ENCODE measurements at regions not wholly inside any gene's neighbourhood (a gene's known extent, or its start where the extent isn't known, plus 50 kb on each side); places are given as distances from the start of the nearest gene placed in this dataset.
"Not testable (repeated sequence)": the region's sequence is repeated elsewhere in the genome, so short reads cannot be mapped to it uniquely, and the experiment has no call there.

DNA sequence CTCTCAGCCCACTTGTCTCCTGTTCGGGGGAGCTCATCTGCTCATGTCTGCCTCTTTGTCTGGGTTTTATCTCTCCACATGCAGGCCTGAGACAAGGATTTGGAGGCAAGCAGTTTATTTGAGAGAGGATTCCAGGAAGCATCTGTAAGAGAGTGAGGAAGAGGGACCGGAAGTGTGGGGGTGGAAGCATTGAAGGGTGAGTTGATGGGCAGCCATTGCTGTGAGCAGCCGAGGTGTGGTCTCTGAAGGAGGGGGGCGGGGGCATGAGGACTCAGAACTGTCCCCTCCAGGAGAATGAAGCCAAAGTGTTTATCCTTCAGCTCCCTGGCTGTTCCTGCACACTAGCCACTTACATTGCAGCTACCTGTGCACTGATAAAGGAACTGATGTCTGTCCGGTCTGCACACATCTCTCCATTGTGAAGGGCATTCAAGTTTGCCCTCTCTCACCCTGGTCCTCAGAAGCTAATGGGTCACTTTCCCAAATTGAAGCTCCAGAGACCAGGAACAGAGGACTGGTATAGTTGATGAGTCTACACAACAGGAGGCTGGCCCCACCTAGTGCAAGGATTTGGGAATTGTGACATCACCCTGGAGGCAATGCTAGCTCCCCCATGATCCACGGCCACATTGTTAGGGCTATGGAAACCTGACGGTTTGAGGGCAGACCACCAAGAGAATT is 100.5 kb upstream of the FOXA2 start:
- Mint-ChIP-seq H3K9me3 (peaks cover 0 to 1% (median 0%) of the 10 kb centered on the region in 3 donors), H3K4me3 (peak overlapping the region in 1 of 4 donors; percentile 76), H3K36me3 (no peaks in the 10 kb centered on the region), H3K27me3 (peaks cover 9% of the 10 kb centered on the region), H3K27ac (peak overlapping the region in 1 of 3 donors; percentile 88), H3K4me1 (peaks cover 2 to 7% (median 3%) of the 10 kb centered on the region in 3 donors)

DNA sequence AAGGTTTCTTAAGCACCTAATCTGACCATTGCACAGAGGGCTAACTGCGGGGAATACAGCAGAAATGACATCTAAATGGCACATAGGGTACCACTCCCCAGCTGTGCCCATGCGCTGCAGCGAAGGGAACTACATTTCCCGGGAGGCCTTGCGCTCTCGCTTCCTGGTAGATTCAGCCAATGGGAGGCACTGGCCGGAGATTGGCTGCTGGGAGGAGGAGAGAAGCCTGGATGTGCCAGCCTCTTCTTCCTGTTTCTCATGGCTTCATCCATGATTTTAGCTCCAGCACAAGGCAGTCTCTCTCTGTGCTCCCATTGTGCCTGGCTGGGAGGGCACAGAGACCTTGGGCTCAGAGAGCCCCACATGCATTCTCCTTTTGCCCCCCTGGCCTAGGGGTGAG is 101.7 kb upstream of the FOXA2 start:
- H3K4me3 Mint-ChIP-seq = no peak overlapping the region
- H3K36me3 Mint-ChIP-seq = no peaks in the 10 kb centered on the region
- H3K4me1 Mint-ChIP-seq = peaks cover 2 to 7% (median 3%) of the 10 kb centered on the region in 3 donors
- H3K27ac Mint-ChIP-seq = peak overlapping the region in 1 of 3 donors; percentile 59
- peaks cover 9% of the 10 kb centered on the region for H3K27me3 Mint-ChIP-seq
- H3K9me3 Mint-ChIP-seq = peaks cover 0 to 1% (median 0%) of the 10 kb centered on the region in 3 donors

DNA sequence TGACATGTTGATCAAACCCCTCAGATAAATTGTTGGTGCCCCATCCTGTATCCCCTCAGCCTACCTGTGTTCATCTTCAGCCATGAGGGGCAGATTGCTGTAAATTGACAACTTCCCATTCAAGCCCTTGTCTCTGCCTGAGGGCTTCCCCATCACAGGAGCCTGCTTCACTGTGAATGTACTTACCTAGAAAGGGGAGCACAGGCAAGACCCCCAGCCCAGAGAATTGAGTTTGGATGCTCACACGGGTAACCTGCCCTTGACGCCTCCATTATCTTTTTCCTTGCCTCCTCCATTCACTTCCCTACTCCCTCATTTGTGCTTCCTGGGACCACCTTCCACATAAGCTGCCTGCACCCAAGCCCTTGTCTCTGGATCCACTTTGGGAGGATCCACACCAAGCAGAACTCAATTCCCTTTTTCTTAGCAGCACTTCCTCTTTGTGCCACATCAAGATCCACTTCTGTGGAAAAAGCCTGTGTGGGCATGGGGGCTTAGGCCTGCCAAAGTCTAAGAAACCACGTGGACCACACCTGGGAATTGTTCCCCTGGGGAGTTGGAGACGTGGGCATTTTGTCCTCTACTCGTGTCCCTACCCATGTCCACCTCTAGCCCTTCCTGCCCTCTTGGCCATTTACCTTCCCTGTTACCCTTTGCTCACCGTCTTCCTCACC is 103.4 kb upstream of the FOXA2 start:
- Mint-ChIP-seq H3K9me3 (peaks cover 0 to 1% (median 0%) of the 10 kb centered on the region in 3 donors), H3K27ac (no peak overlapping the region), H3K36me3 (no peaks in the 10 kb centered on the region), H3K27me3 (peaks cover 10% of the 10 kb centered on the region), H3K4me3 (no peak overlapping the region), H3K4me1 (peaks cover 2 to 7% (median 3%) of the 10 kb centered on the region in 3 donors)

DNA sequence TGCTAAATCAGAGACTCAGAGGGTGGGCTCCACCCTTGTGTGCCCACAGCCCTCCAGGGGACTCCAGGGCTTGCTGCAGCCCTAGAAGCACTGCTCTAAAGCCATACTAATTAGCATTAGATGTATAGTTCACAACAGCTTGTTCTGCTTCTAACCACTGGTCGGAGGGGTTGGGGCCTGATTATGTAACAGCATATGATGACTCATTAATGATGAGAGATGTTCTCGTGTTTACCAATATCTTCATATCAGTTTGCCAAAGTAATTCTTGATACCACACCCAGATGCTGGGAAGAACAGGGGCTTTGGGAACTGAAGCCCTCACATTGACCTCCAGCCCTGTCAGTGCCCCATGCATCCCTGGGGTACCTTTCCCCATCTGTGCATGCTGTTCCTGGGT is 104.1 kb upstream of the FOXA2 start:
- Mint-ChIP-seq H3K27ac (no peak overlapping the region), H3K27me3 (peaks cover 10% of the 10 kb centered on the region), H3K4me1 (peaks cover 2 to 7% (median 3%) of the 10 kb centered on the region in 3 donors), H3K4me3 (no peak overlapping the region), H3K9me3 (peaks cover 0 to 1% (median 0%) of the 10 kb centered on the region in 3 donors), H3K36me3 (no peaks in the 10 kb centered on the region)

DNA sequence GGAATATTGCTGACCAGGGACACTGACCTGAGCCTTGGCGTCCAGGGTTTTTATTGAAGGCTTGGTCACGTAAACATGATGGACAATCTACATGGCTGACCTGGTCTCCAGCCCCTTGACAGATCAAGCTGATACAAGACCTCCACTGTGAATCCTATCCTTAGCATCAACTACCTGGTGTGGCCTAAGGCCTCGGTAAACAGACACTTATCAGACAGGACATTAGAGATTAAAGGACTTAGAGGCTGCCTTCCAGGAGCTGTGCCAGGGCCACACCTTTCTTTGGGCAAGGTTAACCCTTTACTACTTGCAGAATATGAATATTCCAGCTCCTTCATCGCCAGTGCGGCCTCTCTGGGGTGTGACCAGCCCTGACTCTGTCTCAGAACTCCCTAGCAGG is 104.9 kb upstream of the FOXA2 start:
- Mint-ChIP-seq H3K27me3 (peaks cover 10% of the 10 kb centered on the region), H3K27ac (no peak overlapping the region), H3K4me1 (peaks cover 2 to 4% (median 3%) of the 10 kb centered on the region in 3 donors), H3K36me3 (no peaks in the 10 kb centered on the region), H3K9me3 (peaks cover 0 to 5% (median 1%) of the 10 kb centered on the region in 3 donors), H3K4me3 (no peak overlapping the region)

DNA sequence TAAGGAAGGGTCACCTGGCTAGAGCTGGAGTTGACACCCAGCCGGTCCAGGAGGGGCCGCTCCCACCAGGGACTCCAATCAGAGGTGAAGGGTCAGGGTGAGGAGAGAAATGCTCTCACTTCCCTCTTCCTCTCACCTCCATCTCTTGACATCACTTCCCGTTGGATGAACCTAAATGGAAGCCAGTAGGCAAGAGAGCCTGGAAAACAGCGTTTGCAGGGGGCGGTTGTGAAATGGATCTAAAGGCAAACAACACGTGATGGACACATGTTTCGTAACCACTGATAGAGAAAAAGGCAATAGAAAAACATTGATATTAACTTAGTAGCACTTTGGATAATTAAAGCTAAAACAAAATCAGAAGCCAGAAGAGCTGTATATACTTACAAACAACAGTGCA is 105.6 kb upstream of the FOXA2 start:
- peaks cover 0 to 5% (median 1%) of the 10 kb centered on the region in 3 donors for H3K9me3 Mint-ChIP-seq
- no peak overlapping the region for H3K27ac Mint-ChIP-seq
- H3K27me3 Mint-ChIP-seq = peaks cover 4% of the 10 kb centered on the region
- peaks cover 0 to 3% (median 2%) of the 10 kb centered on the region in 3 donors for H3K4me1 Mint-ChIP-seq
- H3K36me3 Mint-ChIP-seq = no peaks in the 10 kb centered on the region
- H3K4me3 Mint-ChIP-seq = no peak overlapping the region

DNA sequence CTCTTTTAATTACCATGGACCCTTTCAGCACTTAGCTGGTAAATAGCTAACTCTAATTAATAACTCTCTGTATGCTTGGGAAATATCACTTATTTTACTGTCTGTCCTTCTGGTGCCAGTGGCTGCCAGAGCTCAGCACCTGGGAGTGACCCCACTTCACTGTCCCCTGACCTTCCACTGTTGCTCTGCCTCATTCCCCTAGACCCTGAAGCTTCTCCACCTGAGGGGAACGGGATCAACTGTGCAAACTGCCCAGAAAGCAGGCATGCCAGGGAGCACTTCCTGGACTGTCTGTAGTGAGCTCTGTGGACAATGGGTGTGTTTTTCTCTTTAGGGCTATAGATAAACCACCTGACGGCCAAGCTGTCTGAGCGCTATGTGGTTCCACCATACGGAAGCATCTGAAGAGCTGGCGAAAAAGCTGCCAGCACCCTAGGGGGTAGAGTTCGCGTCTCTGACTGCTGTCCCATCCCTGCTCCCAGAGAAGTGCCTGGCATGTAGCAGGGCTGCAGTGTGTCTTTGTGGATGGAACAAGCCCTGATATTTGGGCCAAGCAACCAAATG is 106.3 kb upstream of the FOXA2 start:
- Mint-ChIP-seq H3K27ac (no peak overlapping the region), H3K4me3 (no peak overlapping the region), H3K4me1 (peaks cover 0 to 2% (median 0%) of the 10 kb centered on the region in 3 donors), H3K27me3 (peaks cover 4% of the 10 kb centered on the region), H3K36me3 (no peaks in the 10 kb centered on the region), H3K9me3 (peaks cover 0 to 5% (median 1%) of the 10 kb centered on the region in 3 donors)

DNA sequence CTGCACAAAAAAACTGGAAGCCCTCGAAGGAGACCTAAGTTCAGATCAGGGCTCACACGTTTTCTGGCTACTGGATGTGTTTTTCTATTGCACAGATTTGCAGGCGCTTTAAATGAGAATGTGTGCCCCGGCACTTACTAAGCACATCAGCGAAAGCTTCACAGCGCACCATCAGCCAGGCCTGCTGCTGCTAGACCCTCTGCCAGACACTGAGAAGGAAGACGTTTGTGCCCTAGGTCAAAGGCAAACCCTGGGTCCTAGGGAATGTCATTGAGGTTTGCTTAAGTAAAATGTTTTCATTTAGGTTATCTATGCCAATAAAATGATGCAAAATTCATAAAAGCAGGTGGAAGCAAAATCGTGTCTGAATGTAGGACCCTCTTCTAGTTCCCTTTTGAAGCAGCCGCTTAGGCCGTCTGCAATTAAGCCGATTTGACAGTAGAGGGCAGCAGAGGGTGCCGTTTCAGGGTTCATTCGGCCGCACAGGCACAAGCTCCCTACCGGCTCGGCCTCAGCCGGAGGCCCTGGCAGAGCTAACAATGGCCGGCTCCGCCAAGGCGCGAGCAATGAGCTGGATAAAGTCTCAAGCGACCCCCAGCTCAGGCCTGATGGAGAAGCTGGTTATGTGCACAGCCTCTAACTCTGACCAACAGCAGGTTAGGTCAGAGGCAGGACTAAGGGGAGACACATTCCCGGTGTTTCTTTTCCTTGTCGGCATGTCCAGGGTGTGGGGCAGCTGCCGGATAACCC is 107.2 kb upstream of the FOXA2 start:
- H3K27me3 Mint-ChIP-seq = peaks cover 4% of the 10 kb centered on the region
- no peak overlapping the region for H3K27ac Mint-ChIP-seq
- H3K36me3 Mint-ChIP-seq = no peaks in the 10 kb centered on the region
- H3K4me3 Mint-ChIP-seq = no peak overlapping the region
- no peaks in the 10 kb centered on the region for H3K4me1 Mint-ChIP-seq
- peaks cover 0 to 5% (median 1%) of the 10 kb centered on the region in 3 donors for H3K9me3 Mint-ChIP-seq

DNA sequence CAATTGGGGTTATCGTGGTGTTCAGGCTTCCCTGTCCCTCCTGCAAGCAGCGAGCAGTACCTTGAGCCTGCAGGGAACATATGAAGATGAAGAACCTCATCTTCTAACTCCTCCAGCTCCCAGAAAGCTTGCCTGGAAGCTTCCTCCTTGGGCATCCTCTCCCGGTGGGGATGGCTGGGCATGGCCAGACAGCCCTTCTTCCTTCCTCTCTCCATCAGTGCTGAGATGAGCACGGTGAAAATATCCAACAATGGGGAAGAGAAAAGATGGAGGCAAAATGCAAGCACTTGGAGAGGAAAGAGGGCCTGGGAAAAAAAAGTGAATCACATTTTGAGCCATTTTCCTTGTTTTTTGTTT is 107.7 kb upstream of the FOXA2 start:
- peaks cover 0 to 5% (median 0%) of the 10 kb centered on the region in 3 donors for H3K9me3 Mint-ChIP-seq
- no peaks in the 10 kb centered on the region for H3K36me3 Mint-ChIP-seq
- no peaks in the 10 kb centered on the region for H3K4me1 Mint-ChIP-seq
- no peak overlapping the region for H3K4me3 Mint-ChIP-seq
- H3K27ac Mint-ChIP-seq = no peak overlapping the region
- H3K27me3 Mint-ChIP-seq = peaks cover 1% of the 10 kb centered on the region

DNA sequence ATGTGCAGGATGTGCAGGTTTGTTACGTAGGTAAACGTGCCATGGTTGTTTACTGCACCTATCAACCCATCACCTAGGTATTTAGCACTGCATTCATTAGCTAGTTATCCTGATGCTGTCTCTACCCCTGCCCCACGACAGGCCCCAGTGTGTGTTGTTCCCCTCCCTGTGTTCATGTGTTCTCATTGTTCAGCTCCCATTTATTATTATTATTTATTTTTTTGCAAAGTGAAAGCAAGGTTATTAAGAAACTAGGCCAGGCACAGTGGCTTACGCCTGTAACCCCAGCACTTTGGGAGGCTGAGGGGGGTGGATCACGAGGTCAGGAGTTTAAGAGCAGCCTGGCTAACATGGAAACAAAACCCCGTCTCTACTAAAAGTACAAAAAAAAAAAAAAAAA is 108.2 kb upstream of the FOXA2 start:
- H3K36me3 Mint-ChIP-seq, H3K27me3 Mint-ChIP-seq: not testable (repeated sequence)

DNA sequence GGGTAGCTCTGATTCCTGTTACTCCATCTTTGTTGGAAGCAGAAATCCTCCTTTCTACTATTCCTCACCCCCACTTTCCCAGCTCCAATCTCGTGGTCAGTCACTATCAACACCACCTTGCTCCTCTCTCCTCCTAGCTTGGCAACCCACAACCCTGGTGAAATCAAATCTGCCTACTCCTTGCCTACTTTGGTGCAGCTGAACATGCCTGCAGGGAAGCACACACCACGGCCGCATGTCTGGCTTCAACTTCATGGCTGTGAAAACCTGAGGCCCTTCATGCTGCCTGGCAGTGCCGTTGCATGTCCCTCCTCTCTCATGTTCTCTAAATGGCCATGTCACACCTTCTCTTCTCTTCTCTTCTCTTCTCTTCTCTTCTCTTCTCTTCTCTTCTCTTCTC is 112.4 kb upstream of the FOXA2 start:
- Mint-ChIP-seq H3K4me1 (no peaks in the 10 kb centered on the region), H3K36me3 (no peaks in the 10 kb centered on the region), H3K9me3 (peaks cover 0 to 5% (median 2%) of the 10 kb centered on the region in 3 donors)

More for the DNA sequence above, 108.2 kb upstream of the FOXA2 start:
- H3K4me1 Mint-ChIP-seq, H3K4me3 Mint-ChIP-seq, H3K9me3 Mint-ChIP-seq, H3K27ac Mint-ChIP-seq: not testable (repeated sequence)

DNA sequence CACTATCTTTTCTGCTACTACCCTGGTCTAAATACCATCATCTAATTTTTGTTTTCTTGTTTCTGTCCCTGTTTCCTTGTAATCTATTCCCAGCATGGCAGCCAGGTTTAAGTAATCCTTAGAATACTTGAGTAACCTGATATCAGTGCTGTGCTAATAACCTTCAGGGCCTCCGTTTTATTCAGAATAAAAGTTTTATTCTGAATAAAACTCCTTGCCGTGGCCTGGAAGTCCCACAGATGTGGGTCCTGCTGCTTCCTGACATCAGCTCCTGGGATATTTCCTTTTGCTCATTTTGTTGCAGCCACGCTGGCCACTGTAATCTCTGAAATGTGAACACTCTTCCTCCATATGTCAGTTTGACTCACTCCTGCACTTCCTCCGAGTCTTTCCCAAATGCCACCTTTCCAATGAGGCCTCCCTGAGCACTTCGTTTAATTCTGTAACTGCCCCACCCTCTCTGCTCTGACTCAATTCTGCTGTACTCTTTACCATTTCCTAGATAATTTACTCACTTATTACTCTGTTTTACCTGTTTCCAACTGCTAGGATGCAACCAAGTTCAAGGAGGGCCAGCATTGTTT is 114.0 kb upstream of the FOXA2 start:
- Mint-ChIP-seq H3K36me3 (no peaks in the 10 kb centered on the region), H3K4me1 (no peaks in the 10 kb centered on the region), H3K4me3 (no peak overlapping the region), H3K9me3 (peaks cover 2 to 11% (median 10%) of the 10 kb centered on the region in 3 donors), H3K27ac (no peak overlapping the region), H3K27me3 (no peaks in the 10 kb centered on the region)

More for the DNA sequence above, 112.4 kb upstream of the FOXA2 start:
- H3K4me3 Mint-ChIP-seq = no peak overlapping the region
- H3K27ac Mint-ChIP-seq = no peak overlapping the region
- no peaks in the 10 kb centered on the region for H3K27me3 Mint-ChIP-seq

DNA sequence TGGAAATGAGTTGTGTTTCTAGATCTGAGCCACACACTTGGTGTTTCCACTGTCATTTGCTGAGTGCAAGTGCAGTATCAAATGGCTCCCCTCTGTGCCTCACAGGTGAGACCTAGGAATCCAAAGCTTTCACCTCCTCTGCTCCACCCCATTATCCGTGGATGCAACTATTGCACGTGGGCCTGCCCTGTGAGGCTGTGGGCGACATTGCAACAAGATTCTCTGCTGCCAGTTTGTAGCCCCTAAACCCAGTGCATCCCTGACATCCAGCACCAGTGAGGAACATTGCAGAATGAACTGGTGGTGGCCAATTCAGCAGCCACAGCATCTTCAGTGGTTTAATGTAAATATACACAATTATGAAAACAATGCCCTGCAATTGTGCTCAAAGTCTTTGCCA is 115.0 kb upstream of the FOXA2 start:
- H3K9me3 Mint-ChIP-seq = peaks cover 2 to 10% (median 6%) of the 10 kb centered on the region in 3 donors
- H3K27me3 Mint-ChIP-seq = no peaks in the 10 kb centered on the region
- H3K36me3 Mint-ChIP-seq = no peaks in the 10 kb centered on the region
- no peak overlapping the region for H3K4me3 Mint-ChIP-seq
- no peaks in the 10 kb centered on the region for H3K4me1 Mint-ChIP-seq
- no peak overlapping the region for H3K27ac Mint-ChIP-seq

DNA sequence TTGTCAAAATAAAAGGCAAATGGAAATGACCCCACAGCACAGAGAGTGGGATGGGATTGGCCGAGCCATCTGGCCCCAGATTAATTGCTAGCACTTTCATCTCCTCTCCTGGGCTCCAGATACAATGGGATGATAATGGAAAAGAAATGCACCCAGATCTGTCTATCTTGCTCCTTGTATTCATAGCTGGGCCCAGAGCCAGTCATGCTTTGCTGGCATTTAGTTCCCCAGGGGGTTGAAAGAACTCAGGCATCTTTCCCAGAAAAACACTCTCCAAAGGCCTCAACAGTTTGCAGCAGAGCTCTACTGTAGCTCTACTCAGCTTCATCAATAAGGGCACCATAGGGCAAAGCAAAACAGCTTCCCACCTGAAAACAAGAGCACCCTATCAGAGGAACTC is 116.0 kb upstream of the FOXA2 start:
- H3K27me3 Mint-ChIP-seq = no peaks in the 10 kb centered on the region
- peaks cover 2 to 10% (median 6%) of the 10 kb centered on the region in 3 donors for H3K9me3 Mint-ChIP-seq
- no peak overlapping the region for H3K27ac Mint-ChIP-seq

More for the DNA sequence above, 116.0 kb upstream of the FOXA2 start:
- H3K4me3 Mint-ChIP-seq = no peak overlapping the region
- H3K36me3 Mint-ChIP-seq = no peaks in the 10 kb centered on the region
- no peaks in the 10 kb centered on the region for H3K4me1 Mint-ChIP-seq

All from IgD-negative memory B cell (primary cell).